ENCODE measurements at regions not wholly inside any gene's neighbourhood (a gene's known extent, or its start where the extent isn't known, plus 50 kb on each side); places are given as distances from the start of the nearest gene placed in this dataset.

DNA sequence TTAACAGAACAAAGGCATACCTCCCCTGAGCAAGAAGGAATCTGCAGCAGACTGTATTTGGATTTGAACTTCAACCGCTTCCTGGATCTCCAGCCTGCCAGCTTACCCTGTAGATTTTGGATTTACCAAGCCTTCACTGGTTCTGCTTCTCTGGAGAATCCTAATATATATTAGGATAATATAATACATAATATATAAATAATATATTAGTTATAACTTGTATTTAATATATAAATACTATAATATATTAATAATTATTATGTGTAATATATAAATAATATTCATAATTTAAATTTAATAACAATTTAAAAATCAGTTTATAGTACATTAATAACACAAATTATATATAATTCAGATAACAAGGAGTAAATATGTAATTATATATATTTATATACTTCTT, 121.4 kb downstream of the COX18 start:
- TF ChIP-seq ZNF416 (CRISPR knock-in tag; IDR thresholded peaks at IDR 0.05) (no peak), NR1H2 (CRISPR knock-in tag; IDR thresholded peaks at IDR 0.05) (no peak)
- TF ChIP-seq, protein P1, sequence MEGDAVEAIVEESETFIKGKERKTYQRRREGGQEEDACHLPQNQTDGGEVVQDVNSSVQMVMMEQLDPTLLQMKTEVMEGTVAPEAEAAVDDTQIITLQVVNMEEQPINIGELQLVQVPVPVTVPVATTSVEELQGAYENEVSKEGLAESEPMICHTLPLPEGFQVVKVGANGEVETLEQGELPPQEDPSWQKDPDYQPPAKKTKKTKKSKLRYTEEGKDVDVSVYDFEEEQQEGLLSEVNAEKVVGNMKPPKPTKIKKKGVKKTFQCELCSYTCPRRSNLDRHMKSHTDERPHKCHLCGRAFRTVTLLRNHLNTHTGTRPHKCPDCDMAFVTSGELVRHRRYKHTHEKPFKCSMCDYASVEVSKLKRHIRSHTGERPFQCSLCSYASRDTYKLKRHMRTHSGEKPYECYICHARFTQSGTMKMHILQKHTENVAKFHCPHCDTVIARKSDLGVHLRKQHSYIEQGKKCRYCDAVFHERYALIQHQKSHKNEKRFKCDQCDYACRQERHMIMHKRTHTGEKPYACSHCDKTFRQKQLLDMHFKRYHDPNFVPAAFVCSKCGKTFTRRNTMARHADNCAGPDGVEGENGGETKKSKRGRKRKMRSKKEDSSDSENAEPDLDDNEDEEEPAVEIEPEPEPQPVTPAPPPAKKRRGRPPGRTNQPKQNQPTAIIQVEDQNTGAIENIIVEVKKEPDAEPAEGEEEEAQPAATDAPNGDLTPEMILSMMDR (IDR thresholded peaks at IDR 0.05), result no peak

Measured in WTC11 (cell line).